HG02588 (cell line): ENCODE measurements at regions not wholly inside any gene's neighbourhood (a gene's known extent, or its start where the extent isn't known, plus 50 kb on each side); places are given as distances from the start of the nearest gene placed in this dataset.
"Not testable (repeated sequence)": the region's sequence is repeated elsewhere in the genome, so short reads cannot be mapped to it uniquely, and the experiment has no call there.

ENCODE experiments used
- ATAC-seq: cut with Tn5 transposase; IDR thresholded peaks from one replicate; pipeline ENCODE4 v1.9.1; 2021; ENCODE audit warnings: mild to moderate bottlenecking, moderate library complexity; ENCODE audit not compliant: unreplicated experiment

DNA sequence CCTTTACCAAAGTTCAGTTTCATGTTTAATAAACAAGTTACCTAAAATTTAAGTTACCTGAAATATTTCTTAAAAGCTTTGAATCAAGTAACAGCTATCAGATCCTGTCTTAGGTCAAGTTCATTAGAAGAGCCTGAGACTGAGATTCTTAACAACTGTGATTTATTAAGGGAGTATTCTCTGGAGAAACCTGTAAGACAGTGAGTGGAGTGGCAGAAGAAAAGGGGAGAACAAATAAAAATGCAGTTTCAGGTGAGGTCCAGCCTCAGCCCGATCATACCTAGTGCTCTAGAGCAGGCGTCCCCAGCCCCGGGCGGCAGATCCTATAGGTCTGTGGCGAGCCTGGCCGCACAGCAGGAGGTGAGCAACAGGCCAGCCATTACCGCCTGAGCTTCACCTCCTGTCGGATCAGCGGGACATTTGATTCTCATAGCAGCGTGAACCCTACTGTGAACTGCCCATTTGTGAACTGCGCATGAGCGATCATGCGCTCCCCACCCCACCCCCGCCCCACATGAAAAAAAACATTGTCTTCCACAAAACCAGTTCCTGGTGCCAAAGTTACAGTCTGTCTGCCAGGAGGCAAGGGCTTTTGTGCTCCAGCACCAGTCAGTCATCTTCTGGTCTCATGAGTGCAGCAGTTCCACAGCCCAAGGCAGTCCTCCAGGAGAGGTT, 59.2 kb upstream of the ADGRB3 start:
- no peak for ATAC-seq

DNA sequence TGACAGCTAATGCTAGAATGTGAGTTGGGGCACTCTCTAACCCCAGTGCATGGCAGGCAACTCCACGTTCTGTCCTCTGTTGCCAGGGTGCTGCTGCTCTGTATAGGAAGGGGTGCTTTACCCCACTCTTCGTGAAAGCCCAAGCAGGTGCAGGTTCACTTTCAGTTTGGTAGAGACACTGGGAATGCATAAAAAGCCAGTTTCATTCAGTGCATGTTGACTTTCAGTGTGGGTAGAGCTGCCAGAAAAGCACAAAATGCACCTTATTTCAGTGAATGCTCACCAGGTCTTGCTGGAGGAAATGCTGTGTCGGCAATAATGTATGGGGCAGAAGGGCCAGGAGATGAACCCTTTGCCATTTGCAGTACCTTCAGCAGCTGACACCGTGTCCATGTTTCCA, 62.1 kb upstream of the ADGRB3 start:
- ATAC-seq: peak; percentile 20

DNA sequence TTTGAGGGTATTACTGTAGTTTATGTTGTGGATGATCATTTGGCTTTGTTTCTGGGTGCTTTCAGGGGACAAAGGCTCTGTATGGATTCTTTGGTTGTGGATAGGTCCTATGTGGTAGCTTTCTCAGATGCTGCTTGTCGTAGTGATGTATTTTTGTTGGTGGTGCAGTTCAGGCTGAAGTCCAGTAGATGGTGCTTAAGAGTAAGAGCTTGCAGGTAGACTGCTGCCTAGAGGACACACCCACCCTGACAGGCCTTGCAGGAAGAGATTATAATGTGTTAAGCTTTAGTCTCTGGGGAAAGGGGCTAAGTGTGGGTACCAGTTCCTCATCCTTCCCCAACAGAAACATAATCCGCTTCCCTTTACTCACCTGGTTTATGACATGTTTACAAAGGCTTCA, 62.6 kb upstream of the ADGRB3 start:
- peak; percentile 73 for ATAC-seq

DNA sequence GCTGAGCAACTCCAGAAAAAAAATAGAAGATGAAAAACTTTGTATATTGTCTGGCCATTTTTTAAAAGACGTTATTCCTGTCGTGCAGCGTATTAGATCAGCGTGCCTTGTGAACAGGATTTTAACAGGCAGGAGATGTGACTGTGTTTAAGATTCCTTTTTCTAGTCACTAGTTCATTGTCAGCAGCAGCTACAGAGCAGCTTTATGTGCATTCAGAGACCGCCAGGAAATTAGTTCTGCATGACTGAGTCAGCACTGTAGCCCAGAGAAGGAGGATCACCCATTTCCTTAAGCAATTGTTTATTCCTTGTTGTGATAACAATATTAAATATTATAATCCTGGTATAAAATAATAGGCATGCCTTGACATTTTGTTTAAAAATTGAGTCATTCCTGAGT, 75.4 kb upstream of the ADGRB3 start:
- ATAC-seq: no peak

- no peak for ATAC-seq
Measured at GRCh38 chr6:68559070-68559469, 76.0 kb upstream of the ADGRB3 start.

DNA sequence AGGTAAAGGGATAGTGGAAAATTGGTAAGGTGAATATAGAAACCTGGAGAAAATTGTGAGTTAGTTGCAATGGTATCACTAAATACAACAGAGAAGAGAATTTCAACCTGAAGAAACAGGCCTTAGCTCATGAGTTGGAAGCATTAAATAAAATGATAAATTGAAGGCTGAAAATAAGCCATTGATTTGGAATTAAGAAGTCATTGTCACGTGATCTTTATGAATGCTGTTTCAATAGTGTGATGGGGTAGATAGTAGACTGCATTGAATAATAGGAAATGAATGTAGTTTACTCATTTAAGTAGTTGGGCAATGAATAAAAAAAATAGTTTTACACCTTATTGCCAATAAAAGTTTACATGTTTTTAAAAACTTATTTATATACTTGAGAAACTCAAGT, 88.5 kb upstream of the ADGRB3 start:
- ATAC-seq: no peak

GRCh38 chr6:68544450-68544849, 90.6 kb upstream of the ADGRB3 start:
- ATAC-seq: no peak

GRCh38 chr6:68533339-68533795, 101.7 kb upstream of the ADGRB3 start:
- no peak for ATAC-seq

- no peak for ATAC-seq
Measured at GRCh38 chr6:68527691-68528090, 107.4 kb upstream of the ADGRB3 start.

DNA sequence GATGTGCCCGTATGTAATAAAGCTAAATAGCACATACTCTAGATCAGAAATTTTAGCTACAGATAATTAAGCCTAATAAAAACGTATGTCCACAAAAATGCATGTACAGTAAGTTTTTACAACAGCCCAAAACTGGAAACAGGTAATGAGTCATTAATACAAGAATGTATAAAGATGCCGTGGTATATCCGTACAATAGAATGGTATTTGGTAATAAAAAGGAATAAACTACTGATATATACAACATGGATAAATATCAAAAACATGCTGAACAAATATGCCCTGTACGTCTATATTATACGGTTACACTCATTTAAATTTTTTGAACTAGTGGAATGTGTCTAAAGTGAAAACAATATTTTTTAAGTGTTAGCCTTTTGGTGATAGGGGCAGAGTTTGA, 128.2 kb upstream of the ADGRB3 start:
- no peak for ATAC-seq

- ATAC-seq: no peak
Measured at GRCh38 chr6:68502946-68503345, 132.1 kb upstream of the ADGRB3 start.

GRCh38 chr6:68497927-68498326, 137.2 kb upstream of the ADGRB3 start:
- no peak for ATAC-seq

DNA sequence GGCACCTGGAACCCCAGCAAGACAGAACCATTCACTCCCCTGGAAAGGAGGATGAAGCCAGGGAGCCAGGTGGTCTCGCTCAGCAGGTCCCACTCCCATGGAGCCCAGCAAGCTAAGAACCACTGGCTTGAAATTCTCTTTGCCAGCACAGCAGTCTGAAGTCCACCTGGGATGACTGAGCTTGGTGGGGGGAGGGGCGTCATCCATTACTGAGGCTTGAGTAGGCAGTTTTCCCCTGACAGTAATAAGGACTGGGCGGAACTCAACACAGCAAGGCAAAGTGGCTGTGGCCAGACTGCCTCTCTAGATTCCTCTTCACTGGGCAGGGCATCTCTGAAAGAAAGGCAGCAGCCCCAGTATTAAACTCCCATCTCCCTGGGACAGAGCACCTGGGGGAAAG, 140.2 kb upstream of the ADGRB3 start:
- ATAC-seq: not testable (repeated sequence)

DNA sequence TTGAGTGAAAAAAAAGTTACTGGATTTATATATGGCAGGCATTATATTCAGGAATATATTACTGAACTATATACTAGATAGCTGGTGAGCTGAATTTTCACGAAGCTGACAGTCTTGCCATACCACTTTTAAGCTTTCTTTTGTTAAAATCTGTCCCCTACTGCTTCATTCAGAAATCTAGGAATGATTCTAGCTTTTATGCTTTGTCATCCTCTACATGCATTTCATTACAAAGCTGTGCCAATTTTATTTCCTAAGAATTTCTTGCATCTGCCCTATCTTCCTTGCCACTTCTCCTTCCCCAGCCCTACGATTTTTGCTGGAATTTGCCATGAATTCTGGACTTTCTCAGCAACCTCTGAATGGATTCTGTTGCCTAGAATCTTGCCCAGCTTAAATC, 158.5 kb upstream of the ADGRB3 start:
- no peak for ATAC-seq

- no peak for ATAC-seq
Measured at GRCh38 chr6:68473433-68474210, 161.5 kb upstream of the ADGRB3 start.

GRCh38 chr6:68468244-68468884, 166.7 kb upstream of the ADGRB3 start:
- no peak for ATAC-seq

DNA sequence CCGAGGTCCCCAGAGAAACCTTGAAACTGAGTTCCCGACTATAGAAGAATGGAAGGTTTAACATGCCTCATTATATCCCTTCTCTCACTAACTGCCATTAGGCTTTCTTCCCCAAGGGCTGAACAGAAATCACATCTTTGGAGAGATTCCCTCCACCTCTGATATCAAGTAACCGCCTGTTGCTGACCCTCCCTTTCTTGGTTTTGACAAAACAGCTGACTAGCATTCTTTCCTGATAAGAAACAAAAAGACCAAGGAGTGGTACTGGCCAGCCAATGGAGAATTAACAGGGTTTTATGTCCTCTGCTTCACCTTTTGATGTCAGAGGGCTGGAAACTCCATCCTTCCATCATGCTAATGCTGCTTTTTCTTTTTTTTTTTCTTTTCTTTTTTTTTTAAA, 176.6 kb upstream of the ADGRB3 start:
- ATAC-seq: no peak

DNA sequence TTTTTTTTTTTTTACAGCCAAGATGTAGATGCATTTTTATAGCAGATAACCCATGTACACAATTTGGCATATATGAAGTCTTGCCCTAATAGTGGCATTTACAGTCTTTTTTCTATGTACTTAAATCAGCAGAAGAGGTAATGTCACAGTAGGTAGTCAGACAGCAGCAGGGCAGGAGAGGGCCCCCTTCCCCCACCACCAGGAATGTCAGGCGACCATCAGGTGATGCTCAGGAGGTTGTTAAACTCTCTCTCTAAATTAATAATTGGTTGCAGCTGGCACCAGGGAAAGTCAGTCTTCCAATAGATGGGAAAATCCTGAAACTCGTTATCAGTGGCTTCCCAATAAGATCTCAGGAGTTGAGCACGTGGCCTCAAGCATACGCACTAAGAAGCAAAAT, 188.0 kb upstream of the ADGRB3 start:
- ATAC-seq: no peak

GRCh38 chr6:68445926-68446325, 189.2 kb upstream of the ADGRB3 start:
- no peak for ATAC-seq

- ATAC-seq: no peak
Measured at GRCh38 chr6:68443704-68444103, 191.4 kb upstream of the ADGRB3 start.

- no peak for ATAC-seq
Measured at GRCh38 chr6:68427630-68428029, 207.5 kb upstream of the ADGRB3 start.

GRCh38 chr6:68410021-68410420, 225.1 kb upstream of the ADGRB3 start:
- no peak for ATAC-seq
